GM19372 (cell line): ENCODE measurements at regions not wholly inside any gene's neighbourhood (a gene's known extent, or its start where the extent isn't known, plus 50 kb on each side); places are given as distances from the start of the nearest gene placed in this dataset.
"Not testable (repeated sequence)": the region's sequence is repeated elsewhere in the genome, so short reads cannot be mapped to it uniquely, and the experiment has no call there.

Source experiments
- ATAC-seq: cut with Tn5 transposase; IDR thresholded peaks from one replicate; pipeline ENCODE4 v1.9.1; 2021; ENCODE audit warnings: mild to moderate bottlenecking, low read depth, moderate library complexity; ENCODE audit not compliant: unreplicated experiment

GRCh38 chrX:77390365-77390764 lies 56.8 kb upstream of the FGF16 start:
- not testable (repeated sequence) for ATAC-seq

- ATAC-seq, result no peak
Observed at GRCh38 chrX:77396781-77397180, 50.4 kb upstream of the FGF16 start.
